ENCODE measurements at regions not wholly inside any gene's neighbourhood (a gene's known extent, or its start where the extent isn't known, plus 50 kb on each side); places are given as distances from the start of the nearest gene placed in this dataset.
A peak's percentile ranks its signal among the peaks of the same experiment; 100 is the strongest.

GRCh38 chr12:111034886-111035577 is 114.7 kb upstream of the MYL2 start:
- H3K27ac ChIP-seq: peak overlapping the region; percentile 98
- no peak for TF ChIP-seq CTCF (conservative IDR thresholded peaks at IDR 0.05)

GRCh38 chr12:111034083-111034885 is 113.9 kb upstream of the MYL2 start, which contains the start of gene CUX2:
Gene CUX2, plus strand, starts transcription at chr12:111034165.
- peak within 1 kb of the TSS; percentile 98 for H3K27ac ChIP-seq
- TF ChIP-seq CTCF (conservative IDR thresholded peaks at IDR 0.05): no peak

DNA sequence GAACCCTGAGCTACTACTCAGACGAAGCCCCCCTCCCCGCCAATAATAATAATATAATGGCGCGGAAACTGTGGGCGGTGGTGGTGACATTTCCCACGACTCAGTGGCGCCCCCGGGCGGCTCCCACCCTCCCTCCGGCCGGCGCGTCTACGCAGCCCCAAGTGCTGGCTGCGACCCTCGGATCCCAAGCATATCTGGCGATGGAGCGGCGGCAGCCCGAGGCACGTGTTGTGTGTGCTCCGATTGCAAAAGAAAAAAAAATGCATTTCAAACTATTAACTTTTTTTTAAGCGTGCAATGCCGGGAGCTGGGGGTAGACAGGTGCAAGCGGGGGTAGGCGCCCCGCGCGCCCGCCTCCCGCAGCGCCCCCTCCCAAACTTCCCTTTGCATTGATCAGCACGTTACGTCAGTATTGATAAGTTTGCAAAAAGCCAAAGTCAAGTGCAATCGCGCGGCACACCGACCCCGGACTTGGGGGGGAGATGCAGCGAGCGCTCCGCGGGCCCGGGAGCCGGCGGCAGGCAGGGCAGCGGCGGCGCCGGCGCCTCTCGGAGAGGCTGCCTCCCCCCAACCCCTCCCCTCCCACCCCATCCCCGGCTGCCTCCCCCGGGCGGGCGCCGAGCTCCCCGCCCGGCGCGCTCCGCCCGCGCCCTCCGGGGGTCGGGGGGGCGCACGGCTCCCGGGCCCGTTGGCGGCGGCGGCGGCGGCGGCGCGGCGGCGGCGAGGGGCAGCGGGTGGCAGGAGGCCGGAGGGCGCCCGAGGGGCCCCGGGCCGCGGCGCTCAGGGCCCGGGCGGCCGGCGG is 113.1 kb upstream of the MYL2 start:
- peak overlapping the region; percentile 98 for H3K27ac ChIP-seq
- peak; percentile 90 for TF ChIP-seq CTCF (conservative IDR thresholded peaks at IDR 0.05)

GRCh38 chr12:111032591-111032919 is 112.2 kb upstream of the MYL2 start:
- TF ChIP-seq CTCF (conservative IDR thresholded peaks at IDR 0.05): no peak
- H3K27ac ChIP-seq: peak overlapping the region; percentile 98

- TF ChIP-seq CTCF (conservative IDR thresholded peaks at IDR 0.05): no peak
Observed at GRCh38 chr12:111031916-111032590, 111.7 kb upstream of the MYL2 start.

DNA sequence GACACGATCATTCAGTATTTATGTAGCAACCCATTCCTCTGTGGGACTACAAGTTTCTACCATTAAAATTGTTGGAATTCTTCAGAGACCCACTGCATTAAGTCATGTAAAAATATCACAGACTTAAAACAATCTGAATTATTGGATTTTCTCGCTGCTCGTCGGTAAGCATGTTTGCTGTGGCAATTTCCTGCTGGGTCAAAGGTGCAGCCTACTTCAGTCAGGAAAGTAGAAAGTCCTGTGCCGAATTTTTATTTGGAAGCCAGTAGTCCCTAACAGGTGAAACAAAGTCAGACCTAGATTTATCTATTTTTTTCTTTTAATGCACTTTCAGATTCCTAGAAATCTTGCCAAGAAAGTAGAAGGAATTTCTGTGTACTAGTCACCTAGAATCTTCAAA is 110.4 kb upstream of the MYL2 start:
- TF ChIP-seq CTCF (conservative IDR thresholded peaks at IDR 0.05): no peak
- H3K27ac ChIP-seq: no peak overlapping the region

More at GRCh38 chr12:111031916-111032590, 111.7 kb upstream of the MYL2 start:
- peak overlapping the region; percentile 98; the same call in 1 of the 2 replicates for H3K27ac ChIP-seq
